RWPE1 (cell line): ENCODE measurements at regions not wholly inside any gene's neighbourhood (a gene's known extent, or its start where the extent isn't known, plus 50 kb on each side); places are given as distances from the start of the nearest gene placed in this dataset.

Experiments used
- CTCF ChIA-PET: fragments of 350-600 bp; sonication (Branson Sonifier 250); formaldehyde crosslinking; extraction: SDS; loops from one replicate; lab custom pipeline; 2021; lab: Yijun Ruan, JAX
- POLR2A ChIA-PET: fragments of 400-600 bp; formaldehyde crosslinking; extraction: SDS; loops from one replicate; lab custom pipeline; 2020; ENCODE audit warnings: antibody characterized with exemption; ENCODE audit not compliant: low non-redundant PET; lab: Yijun Ruan, JAX
- DNase-seq: peaks from one replicate; pipeline ENCODE4 v3.0.0; 2012; ENCODE audit warnings: low spot score
- H3K27ac ChIP-seq: fragments of 450-650 bp; 2 replicates; pipeline ENCODE4 v1.5.1; 2017
- TF ChIP-seq, protein P1 (sequence below): fragments of 450-650 bp; conservative IDR thresholded peaks from 2 replicates; pipeline ENCODE4 v1.5.1; 2017; ENCODE audit warnings: low read depth, mild to moderate bottlenecking

GRCh38 chr5:102090770-102091169 lies 205.3 kb downstream of the SLCO4C1 start:
- POLR2A ChIA-PET: no interaction called here
- no peak overlapping the region for H3K27ac ChIP-seq
- CTCF ChIA-PET: no interaction called here
- DNase-seq: no peak
- TF ChIP-seq, protein P1, sequence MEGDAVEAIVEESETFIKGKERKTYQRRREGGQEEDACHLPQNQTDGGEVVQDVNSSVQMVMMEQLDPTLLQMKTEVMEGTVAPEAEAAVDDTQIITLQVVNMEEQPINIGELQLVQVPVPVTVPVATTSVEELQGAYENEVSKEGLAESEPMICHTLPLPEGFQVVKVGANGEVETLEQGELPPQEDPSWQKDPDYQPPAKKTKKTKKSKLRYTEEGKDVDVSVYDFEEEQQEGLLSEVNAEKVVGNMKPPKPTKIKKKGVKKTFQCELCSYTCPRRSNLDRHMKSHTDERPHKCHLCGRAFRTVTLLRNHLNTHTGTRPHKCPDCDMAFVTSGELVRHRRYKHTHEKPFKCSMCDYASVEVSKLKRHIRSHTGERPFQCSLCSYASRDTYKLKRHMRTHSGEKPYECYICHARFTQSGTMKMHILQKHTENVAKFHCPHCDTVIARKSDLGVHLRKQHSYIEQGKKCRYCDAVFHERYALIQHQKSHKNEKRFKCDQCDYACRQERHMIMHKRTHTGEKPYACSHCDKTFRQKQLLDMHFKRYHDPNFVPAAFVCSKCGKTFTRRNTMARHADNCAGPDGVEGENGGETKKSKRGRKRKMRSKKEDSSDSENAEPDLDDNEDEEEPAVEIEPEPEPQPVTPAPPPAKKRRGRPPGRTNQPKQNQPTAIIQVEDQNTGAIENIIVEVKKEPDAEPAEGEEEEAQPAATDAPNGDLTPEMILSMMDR: no peak

GRCh38 chr5:102089883-102090282 lies 206.2 kb downstream of the SLCO4C1 start:
- POLR2A ChIA-PET: no interaction called here
- CTCF ChIA-PET: no interaction called here
- TF ChIP-seq, protein P1: no peak
- no peak overlapping the region for H3K27ac ChIP-seq
- no peak for DNase-seq

DNA sequence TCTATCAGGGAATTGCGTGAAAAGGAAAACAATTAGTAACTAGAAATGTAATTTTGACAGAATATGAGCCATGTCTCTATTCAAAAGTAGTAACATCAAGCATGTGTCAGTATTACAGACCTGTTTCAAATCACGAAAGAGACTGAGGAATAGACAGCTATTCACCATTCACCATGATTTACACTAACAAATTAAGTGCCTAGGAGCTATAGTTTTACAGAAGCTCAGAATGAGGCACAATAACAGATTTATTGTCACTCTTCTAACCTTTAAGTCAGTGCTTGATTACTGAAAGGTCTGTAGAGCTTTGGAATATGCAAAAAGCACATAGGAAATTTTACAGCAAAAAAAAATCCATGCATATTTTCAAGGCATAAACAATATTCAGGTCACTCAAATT lies 208.2 kb downstream of the SLCO4C1 start:
- POLR2A ChIA-PET: no interaction called here
- H3K27ac ChIP-seq: no peak overlapping the region
- CTCF ChIA-PET: no interaction called here
- no peak for DNase-seq
- TF ChIP-seq, protein P1: no peak

GRCh38 chr5:102080288-102080687 lies 215.8 kb downstream of the SLCO4C1 start:
- no peak for DNase-seq
- POLR2A ChIA-PET: no interaction called here
- CTCF ChIA-PET: interaction anchor here (0.6 kb wide), 1 partner anchor 452 kb away, joined by 3 read pairs; no protein-coding TSS in a partner anchor

GRCh38 chr5:102077920-102078319 lies 218.2 kb downstream of the SLCO4C1 start:
- CTCF ChIA-PET: no interaction called here

More at GRCh38 chr5:102080288-102080687, 215.8 kb downstream of the SLCO4C1 start:
- TF ChIP-seq, protein P1: no peak
- no peak overlapping the region for H3K27ac ChIP-seq

GRCh38 chr5:102069974-102070373 lies 226.1 kb downstream of the SLCO4C1 start:
- ChIA-PET CTCF (no interaction called here), POLR2A (no interaction called here)
- TF ChIP-seq, protein P1: no peak
- DNase-seq: no peak
- no peak overlapping the region for H3K27ac ChIP-seq

More at GRCh38 chr5:102077920-102078319, 218.2 kb downstream of the SLCO4C1 start:
- TF ChIP-seq, protein P1: no peak
- H3K27ac ChIP-seq: no peak overlapping the region
- POLR2A ChIA-PET: no interaction called here
- no peak for DNase-seq
